HCT116 (cell line): ENCODE measurements at regions not wholly inside any gene's neighbourhood (a gene's known extent, or its start where the extent isn't known, plus 50 kb on each side); places are given as distances from the start of the nearest gene placed in this dataset.

ENCODE experiments used
- ATAC-seq: fragments of 200-7000 bp; cut with Tn5 transposase; 2 replicates; pipeline ENCODE4 v1.9.1; 2020; ENCODE audit warnings: mild to moderate bottlenecking, moderate library complexity
- BruUV-seq: library from RNA; stranded (reverse); fragments of 400-500 nt; replicated peaks from 2 replicates; lab custom pipeline; 2021; lab: Mats Ljungman, UMichigan
- CTCF ChIA-PET: fragments of 300-600 bp; sonication (Branson Sonifier 250); formaldehyde crosslinking; loops from one replicate; lab custom pipeline; 2021; ENCODE audit warnings: antibody characterized with exemption; lab: Charles Lee
- POLR2A ChIA-PET: fragments of 300-600, 350-600 bp; sonication (Branson Sonifier 250); formaldehyde crosslinking; loops from one replicate; lab custom pipeline; 2021; ENCODE audit warnings: antibody characterized with exemption; lab: Charles Lee
- RAD21 ChIA-PET, 2 experiments: fragments of 300-600 bp; sonication (Branson Sonifier 250); formaldehyde crosslinking; loops; one replicate each; lab custom pipeline; 2023; ENCODE audit warnings: low total read pairs in 2 of 2; ENCODE audit not compliant: uncharacterized antibody in 2 of 2, unreplicated experiment in 2 of 2, low non-redundant PET in 1 of 2; lab: Charles Lee
- DNase-seq: peaks from one replicate; pipeline ENCODE4 v3.0.0-alpha.2; 2010; ENCODE audit warnings: low read depth, low spot score
- H2AFZ ChIP-seq: fragments of 200-600 bp; shearing (Covaris generic), sonication (generic); 2 replicates; pipeline ENCODE4 v1.6.1; 2017; ENCODE audit warnings: low read depth, mixed run types, mixed read lengths, antibody characterized with exemption, low read length; ENCODE audit not compliant: poor library complexity, severe bottlenecking
- H3K27ac ChIP-seq: 2 replicates; pipeline ENCODE4 v1.5.1; 2012; ENCODE audit warnings: low read depth, low read length
- H3K27me3 ChIP-seq: fragments of 200-600 bp; sonication (generic); 2 replicates; pipeline ENCODE4 v1.6.1; 2016; ENCODE audit warnings: mixed run types, low read length, mixed read lengths; ENCODE audit not compliant: insufficient read depth
- H3K36me3 ChIP-seq, 2 experiments: fragments of 200-500 bp in 1 of 2; fragments of 200-600 bp in 1 of 2; sonication (Bioruptor generic) in 1 of 2; sonication (generic) in 1 of 2; 2 replicates each; pipeline versions ENCODE4 v1.5.1 to v1.6.1; 2014 to 2016; ENCODE audit warnings: low read length in 2 of 2, inconsistent platforms in 1 of 2, mixed read lengths in 1 of 2, mixed run types in 1 of 2; ENCODE audit not compliant: insufficient read depth in 2 of 2, control insufficient read depth in 1 of 2
- H3K4me1 ChIP-seq, 2 experiments: fragments of 200-600 bp in 1 of 2; sonication (generic) in 1 of 2; 2 replicates each; pipeline versions ENCODE4 v1.5.1 to v1.6.1; 2012 to 2017; ENCODE audit warnings: low read length in 2 of 2, inconsistent platforms in 1 of 2, mild to moderate bottlenecking in 1 of 2, mixed read lengths in 1 of 2, mixed run types in 1 of 2, moderate library complexity in 1 of 2; ENCODE audit not compliant: insufficient read depth in 2 of 2, control insufficient read depth in 1 of 2
- H3K4me2 ChIP-seq: fragments of 200-600 bp; sonication (generic); 2 replicates; pipeline ENCODE4 v1.6.1; 2017; ENCODE audit warnings: mixed run types, low read length, mixed read lengths
- H3K4me3 ChIP-seq, 2 experiments: fragments of 200-600 bp in 1 of 2; sonication (generic) in 1 of 2; replicated peaks in 1 of 2; 2 replicates each; pipeline ENCODE4 v1.5.1; 2011 to 2016; ENCODE audit warnings: low read length in 2 of 2, control low read depth in 1 of 2, low read depth in 1 of 2, mild to moderate bottlenecking in 1 of 2, mixed read lengths in 1 of 2, mixed run types in 1 of 2
- H3K79me2 ChIP-seq: fragments of 200-600 bp; sonication (generic); 2 replicates; pipeline ENCODE4 v1.6.1; 2017; ENCODE audit warnings: mild to moderate bottlenecking, mixed run types, low read length, moderate library complexity, mixed read lengths; ENCODE audit not compliant: insufficient read depth
- H3K9ac ChIP-seq: fragments of 200-600 bp; sonication (generic); 2 replicates; pipeline ENCODE4 v1.6.1; 2016; ENCODE audit warnings: low read length, mixed read lengths
- H3K9me2 ChIP-seq: fragments of 200-600 bp; sonication (generic), shearing (Covaris generic); 2 replicates; pipeline ENCODE4 v1.6.1; 2017; ENCODE audit warnings: mixed run types, mild to moderate bottlenecking, moderate library complexity; ENCODE audit not compliant: insufficient read depth
- H3K9me3 ChIP-seq, 2 experiments: fragments of 200-500 bp in 1 of 2; fragments of 200-600 bp in 1 of 2; sonication (Bioruptor generic) in 1 of 2; sonication (generic) in 1 of 2; 2 replicates each; pipeline ENCODE4 v1.6.1; 2014 to 2017; ENCODE audit warnings: low read length in 2 of 2, mixed read lengths in 2 of 2, inconsistent platforms in 1 of 2, low read depth in 1 of 2, mild to moderate bottlenecking in 1 of 2, mixed run types in 1 of 2, moderate library complexity in 1 of 2; ENCODE audit not compliant: control insufficient read depth in 1 of 2, insufficient read depth in 1 of 2
- H4K20me1 ChIP-seq: fragments of 200-600 bp; sonication (generic), shearing (Covaris generic); 2 replicates; pipeline ENCODE4 v1.6.1; 2017; ENCODE audit warnings: mixed run types, mild to moderate bottlenecking, moderate library complexity; ENCODE audit not compliant: insufficient read depth
- CBX3 ChIP-seq: IDR thresholded peaks from 2 replicates; pipeline ENCODE4 v1.6.1; 2012; ENCODE audit warnings: low read depth
- CEBPB ChIP-seq: IDR thresholded peaks from 2 replicates; pipeline ENCODE4 v1.6.1; 2012; ENCODE audit warnings: low read depth
- CTCF ChIP-seq, 3 experiments: fragments of 200-600 bp in 1 of 3; sonication (generic) in 1 of 3; IDR thresholded peaks in 2 of 3; conservative IDR thresholded peaks in 1 of 3; 2 replicates each; pipeline ENCODE4 v1.5.1; 2012 to 2017; ENCODE audit warnings: low read depth in 2 of 3, low read length in 2 of 3, antibody characterized with exemption in 1 of 3, borderline replicate concordance in 1 of 3, control low read depth in 1 of 3, mild to moderate bottlenecking in 1 of 3, mixed read lengths in 1 of 3, mixed run types in 1 of 3, moderate library complexity in 1 of 3; ENCODE audit not compliant: insufficient read depth in 1 of 3
- EGR1 ChIP-seq: IDR thresholded peaks from 2 replicates; pipeline ENCODE4 v1.6.1; 2012; ENCODE audit warnings: low read depth
- EZH2 ChIP-seq: fragments of 200-600 bp; sonication (generic); IDR thresholded peaks from 2 replicates; pipeline ENCODE4 v1.6.1; 2017; ENCODE audit warnings: antibody characterized with exemption, mixed run types
- FOSL1 ChIP-seq: IDR thresholded peaks from 2 replicates; pipeline ENCODE4 v1.6.1; 2012; ENCODE audit warnings: low read depth
- JUND ChIP-seq: IDR thresholded peaks from 2 replicates; pipeline ENCODE4 v1.6.1; 2012
- POLR2A ChIP-seq: IDR thresholded peaks from 2 replicates; pipeline ENCODE4 v1.7.0; 2011; ENCODE audit warnings: borderline replicate concordance; ENCODE audit not compliant: insufficient read depth, insufficient read length; ENCODE audit errors: extremely low read depth
- POLR2AphosphoS5 ChIP-seq: IDR thresholded peaks from 2 replicates; pipeline ENCODE4 v1.6.1; 2011; ENCODE audit warnings: mild to moderate bottlenecking, low read depth, low read length, moderate library complexity
- RAD21 ChIP-seq: IDR thresholded peaks from 2 replicates; pipeline ENCODE4 v1.6.1; 2012; ENCODE audit warnings: low read depth, mild to moderate bottlenecking
- REST ChIP-seq: IDR thresholded peaks from 2 replicates; pipeline ENCODE4 v1.6.1; 2012; ENCODE audit warnings: low read depth
- SIN3A ChIP-seq: IDR thresholded peaks from 2 replicates; pipeline ENCODE4 v1.6.1; 2012; ENCODE audit warnings: low read depth
- SP1 ChIP-seq: IDR thresholded peaks from 2 replicates; pipeline ENCODE4 v1.6.1; 2012; ENCODE audit warnings: low read depth
- SRF ChIP-seq: IDR thresholded peaks from 2 replicates; pipeline ENCODE4 v1.6.1; 2012; ENCODE audit warnings: low read depth
- TCF7L2 ChIP-seq: IDR thresholded peaks from 2 replicates; pipeline ENCODE4 v1.7.0; 2011; ENCODE audit warnings: borderline replicate concordance, inconsistent platforms; ENCODE audit not compliant: insufficient read depth, insufficient read length; ENCODE audit errors: extremely low read depth
- YY1 ChIP-seq: IDR thresholded peaks from 2 replicates; pipeline ENCODE4 v1.6.1; 2011; ENCODE audit warnings: low read length, low read depth, moderate library complexity, mild to moderate bottlenecking; ENCODE audit not compliant: insufficient replicate concordance; ENCODE audit errors: extremely low read depth
- ZFX ChIP-seq: fragments of 450-650 bp; IDR thresholded peaks from 2 replicates; pipeline ENCODE4 v1.6.1; 2017
- ZNF274 ChIP-seq: fragments of 200-500 bp; sonication (Bioruptor generic); IDR thresholded peaks from 2 replicates; pipeline ENCODE4 v1.6.1; 2014; ENCODE audit warnings: mild to moderate bottlenecking, low read depth, low read length, inconsistent platforms
- intact Hi-C: fragments of 100-400 bp; cut with micrococcal nuclease; formaldehyde crosslinking; loops from 2 replicates; pipeline ENCODE4 v1.10.0; 2022
- TF ChIP-seq, protein P1 (sequence below): IDR thresholded peaks from 2 replicates; pipeline ENCODE4 v1.6.1; 2012

DNA sequence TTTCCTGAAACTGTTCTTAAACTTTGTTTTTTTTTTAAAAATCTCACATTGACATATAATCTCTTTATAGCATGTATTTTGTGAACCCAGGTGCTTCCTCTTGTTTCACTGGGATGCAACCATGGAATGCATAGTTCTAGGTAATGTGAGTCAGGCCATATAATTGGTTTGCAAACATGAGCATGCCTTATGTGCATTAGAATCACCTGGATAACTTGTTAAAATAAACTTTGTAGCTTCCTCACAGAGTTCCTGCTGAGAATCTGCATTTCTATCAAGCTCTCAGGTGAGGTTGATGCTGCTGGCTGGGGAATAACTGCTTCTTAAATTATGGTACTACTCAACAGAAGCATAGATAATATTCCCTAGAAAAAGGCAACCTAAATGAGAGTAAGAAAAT is 940.3 kb upstream of the LCORL start:
- ChIA-PET POLR2A (no interaction called here), RAD21 (no interaction called here), CTCF (no interaction called here)
- no peak overlapping the region for H3K4me3 ChIP-seq
- H3K4me1 ChIP-seq = no peaks in the 10 kb centered on the region
- H3K9ac ChIP-seq = no peak overlapping the region
- H3K4me2 ChIP-seq = no peak overlapping the region
- no peaks in the 10 kb centered on the region for H3K9me3 ChIP-seq
- H3K9me2 ChIP-seq = no peaks in the 10 kb centered on the region
- no peak for DNase-seq
- no peak overlapping the region for H2AFZ ChIP-seq
- no peaks in the 10 kb centered on the region for H3K36me3 ChIP-seq
- no peaks in the 10 kb centered on the region for H3K79me2 ChIP-seq
- BruUV-seq = no TSS peak
- H3K27me3 ChIP-seq = no peaks in the 10 kb centered on the region
- TF ChIP-seq REST = no peak
- ATAC-seq = no peak
- H3K27ac ChIP-seq = no peak overlapping the region
- intact Hi-C loops = no loop called here
- no peaks in the 10 kb centered on the region for H4K20me1 ChIP-seq

DNA sequence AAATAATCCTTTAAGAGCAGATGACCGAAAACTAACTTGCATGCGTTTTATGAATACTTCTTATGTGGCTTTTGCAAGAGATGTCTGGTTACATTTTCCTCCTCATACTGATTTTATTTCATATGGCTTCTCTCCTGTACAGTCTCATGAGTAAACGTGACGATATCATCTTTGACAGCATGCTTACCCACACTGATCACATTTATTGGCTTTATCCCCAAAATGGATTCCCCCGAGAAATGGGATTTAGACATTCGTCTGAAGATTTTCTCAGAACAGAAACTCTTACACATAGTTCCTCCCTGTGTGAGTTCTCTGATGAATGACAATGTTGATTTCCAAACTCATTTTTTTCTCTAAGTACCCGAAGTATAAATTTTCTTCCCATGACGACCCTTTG is 939.7 kb upstream of the LCORL start:
- ChIA-PET CTCF (no interaction called here), RAD21 (no interaction called here), POLR2A (no interaction called here)
- no peak overlapping the region for H3K27ac ChIP-seq
- no peak for DNase-seq
- no peaks in the 10 kb centered on the region for H3K9me2 ChIP-seq
- no peaks in the 10 kb centered on the region; a peak in 1 of 4 replicates for H3K9me3 ChIP-seq
- no peaks in the 10 kb centered on the region for H3K4me1 ChIP-seq
- H4K20me1 ChIP-seq = no peaks in the 10 kb centered on the region
- H3K27me3 ChIP-seq = no peaks in the 10 kb centered on the region
- intact Hi-C loops = no loop called here
- no peaks in the 10 kb centered on the region for H3K79me2 ChIP-seq
- BruUV-seq = no TSS peak
- H3K4me2 ChIP-seq = no peak overlapping the region
- no peak for ATAC-seq
- no peak overlapping the region for H3K9ac ChIP-seq
- no peak overlapping the region for H3K4me3 ChIP-seq
- no peak overlapping the region for H2AFZ ChIP-seq
- H3K36me3 ChIP-seq = no peaks in the 10 kb centered on the region
- TF ChIP-seq ZNF274 (no peak), CBX3 (no peak), RAD21 (no peak), CEBPB (no peak), ZFX (no peak), SP1 (no peak), YY1 (no peak), EZH2 (no peak), TCF7L2 (no peak), FOSL1 (no peak), POLR2A (no peak), CTCF (IDR thresholded peaks at IDR 0.05 in 2 of 3, conservative IDR thresholded peaks at IDR 0.05 in 1 of 3; ENCODE audit: borderline replicate concordance in 1 of 3, insufficient read depth in 1 of 3, low read depth in 2 of 3, low read length in 2 of 3) (no peak), SIN3A (no peak), POLR2AphosphoS5 (no peak), SRF (no peak), EGR1 (no peak), JUND (no peak)
- TF ChIP-seq, protein P1, sequence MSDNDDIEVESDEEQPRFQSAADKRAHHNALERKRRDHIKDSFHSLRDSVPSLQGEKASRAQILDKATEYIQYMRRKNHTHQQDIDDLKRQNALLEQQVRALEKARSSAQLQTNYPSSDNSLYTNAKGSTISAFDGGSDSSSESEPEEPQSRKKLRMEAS = no peak
